ENCODE measurements at regions not wholly inside any gene's neighbourhood (a gene's known extent, or its start where the extent isn't known, plus 50 kb on each side); places are given as distances from the start of the nearest gene placed in this dataset.

GRCh38 chr2:120523766-120524165, 177.8 kb downstream of the INHBB start:
- CTCF ChIA-PET (ENCODE audit: partially characterized antibody) = interaction anchor here (0.8 to 1.5 kb wide), 2 partner anchors 15 to 87 kb away, joined by 3 read pairs; no protein-coding TSS in a partner anchor
- Histone ChIP-seq H3K23ac (ENCODE audit: insufficient read length) (no peak overlapping the region), H2BK20ac (ENCODE audit: low read length) (no peak overlapping the region), H3K23me2 (ENCODE audit: low read depth, low read length) (no peaks in the 10 kb centered on the region), H2BK120ac (replicated peaks; ENCODE audit: low read depth, low read length) (no peak overlapping the region), H2BK5ac (ENCODE audit: low read depth, low read length) (no peak overlapping the region), H3K27ac (ENCODE audit: low read depth, low read length) (no peak overlapping the region), H3K14ac (ENCODE audit: insufficient read length) (no peak overlapping the region), H3K4me3 (ENCODE audit: extremely low read depth in 1 of 4, insufficient read depth in 2 of 4, low read depth in 3 of 4, low read length in 4 of 4) (no peak overlapping the region), H4K8ac (ENCODE audit: extremely low read depth, insufficient read depth, low read length) (no peak overlapping the region), H3K56ac (replicated peaks; ENCODE audit: insufficient read length, low read depth, low read length) (no peak overlapping the region), H2AFZ (ENCODE audit: low read length) (no peak overlapping the region), H4K91ac (replicated peaks; ENCODE audit: insufficient read length, low read length) (no peak overlapping the region), H2BK15ac (ENCODE audit: low read length) (no peak overlapping the region), H3K4ac (replicated peaks; ENCODE audit: insufficient read length, low read depth, low read length) (no peak overlapping the region), H3K4me1 (replicated peaks in 1 of 4; ENCODE audit: control insufficient read depth in 3 of 4, insufficient read depth in 4 of 4, low read length in 3 of 4) (peaks cover 2 to 11% (median 5%) of the 10 kb centered on the region in 4 experiments; a peak in 6 of 7 replicates), H3K79me1 (ENCODE audit: low read depth, low read length) (no peaks in the 10 kb centered on the region), H3K36me3 (ENCODE audit: control insufficient read depth in 2 of 4, insufficient read depth in 4 of 4, low read length in 3 of 4) (no peaks in the 10 kb centered on the region), H3K9ac (replicated peaks in 1 of 4; ENCODE audit: extremely low read depth in 1 of 4, low read depth in 3 of 4, low read length in 3 of 4) (no peak overlapping the region), H3K79me2 (ENCODE audit: control insufficient read depth in 1 of 2, insufficient read depth in 2 of 2, low read length in 2 of 2) (no peaks in the 10 kb centered on the region), H3K27me3 (replicated peaks in 1 of 4; ENCODE audit: control insufficient read depth in 3 of 4, extremely low read depth in 1 of 4, insufficient read depth in 3 of 4, low read length in 3 of 4) (peaks cover 0 to 7% (median 3%) of the 10 kb centered on the region in 4 experiments; a peak in 3 of 7 replicates), H4K5ac (ENCODE audit: insufficient read length, low read depth, low read length) (no peak overlapping the region), H3K9me3 (ENCODE audit: insufficient read depth in 2 of 2, low read depth in 1 of 2, low read length in 1 of 2) (no peaks in the 10 kb centered on the region), H4K20me1 (replicated peaks in 1 of 2; ENCODE audit: control insufficient read depth in 1 of 2, insufficient read depth in 2 of 2, low read length in 2 of 2) (peaks cover 0 to 1% of the 10 kb centered on the region in 2 experiments), H3K4me2 (ENCODE audit: insufficient read depth in 1 of 2, low read depth in 2 of 2, low read length in 2 of 2) (no peak overlapping the region), H2BK12ac (ENCODE audit: low read depth, low read length) (no peak overlapping the region), H2AK5ac (ENCODE audit: low read depth, low read length) (no peak overlapping the region), H3K18ac (ENCODE audit: extremely low read depth, low read length) (no peak overlapping the region)
- FAIRE-seq (no peak), DNase-seq (ENCODE audit: low read depth in 1 of 2, low spot score in 2 of 2) (no peak)
- POLR2A ChIA-PET (ENCODE audit: partially characterized antibody) = no interaction called here
- 90% methylated on average over 5 of the region's 5 CpGs; no CpG with 5 or more reads in 1 of the 2 experiments for WGBS, 2 experiments (ENCODE audit: extremely low coverage in 1 of 2, insufficient coverage in 1 of 2, insufficient read length in 1 of 2, insufficient replicate concordance in 2 of 2, low coverage in 1 of 2, low lambda C conversion rate in 2 of 2, missing lambda C conversion rate in 1 of 2)
- TF ChIP-seq RBBP5 (IDR thresholded peaks at IDR 0.05; ENCODE audit: borderline replicate concordance, low read depth, low read length) (no peak), HDAC6 (IDR thresholded peaks at IDR 0.05; ENCODE audit: low read depth, low read length) (no peak), E2F6 (IDR thresholded peaks at IDR 0.05) (no peak)
